ENCODE measurements at regions not wholly inside any gene's neighbourhood (a gene's known extent, or its start where the extent isn't known, plus 50 kb on each side); places are given as distances from the start of the nearest gene placed in this dataset.
"Not testable (repeated sequence)": the region's sequence is repeated elsewhere in the genome, so short reads cannot be mapped to it uniquely, and the experiment has no call there.

DNA sequence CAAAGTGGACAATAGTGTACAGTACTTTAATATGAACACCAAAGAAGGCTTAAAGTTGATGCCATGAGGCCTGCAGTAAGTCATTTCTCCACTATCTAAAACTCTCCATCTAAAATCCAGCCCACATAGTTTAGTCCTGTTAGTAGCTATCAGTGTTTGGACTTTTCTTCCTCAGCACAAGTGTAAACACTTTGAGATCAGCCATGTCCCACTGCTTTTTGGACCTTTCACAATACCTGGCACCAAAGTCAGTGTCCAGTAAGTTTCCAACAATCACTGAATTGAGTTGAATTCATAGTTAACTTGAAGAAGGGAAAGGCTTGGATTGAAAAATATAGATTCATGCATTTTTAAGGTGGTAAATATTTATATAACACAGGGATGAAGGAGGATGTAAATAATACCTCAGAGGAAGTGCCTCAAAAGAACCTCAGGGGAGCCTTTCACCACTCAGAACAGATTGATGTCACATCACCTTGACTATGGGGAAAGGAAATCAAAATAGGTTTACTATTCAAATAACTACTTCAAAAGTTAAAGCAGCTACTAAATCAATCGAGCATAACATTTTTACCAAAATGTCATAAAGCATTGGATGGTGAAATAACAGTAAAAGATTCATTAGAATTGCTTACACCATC, 76.7 kb downstream of the FTHL17 start:
- POLR2A ChIA-PET, result no interaction called here
- Mint-ChIP-seq H3K27me3 (no peaks in the 10 kb centered on the region), H3K4me3 (no peak overlapping the region), H3K9me3 (ENCODE audit: insufficient read depth) (no peaks in the 10 kb centered on the region), H3K27ac (no peak overlapping the region), H3K4me1 (no peaks in the 10 kb centered on the region)
- Histone ChIP-seq H3K9me3 (ENCODE audit: control extremely low read depth in 1 of 3, control insufficient read depth in 2 of 3, insufficient read depth in 1 of 3, low read length in 2 of 3) (no peaks in the 10 kb centered on the region), H3K4me2 (replicated peaks; ENCODE audit: low read depth, low read length, poor library complexity, severe bottlenecking) (no peak overlapping the region), H3K4me1 (ENCODE audit: control insufficient read depth in 2 of 2, insufficient read depth in 2 of 2, low read length in 2 of 2) (no peaks in the 10 kb centered on the region), H3K9ac (ENCODE audit: low read length) (no peak overlapping the region), H2AFZ (ENCODE audit: insufficient read depth, low read depth, low read length, poor library complexity, severe bottlenecking) (no peak overlapping the region), H3K79me2 (ENCODE audit: control insufficient read depth, insufficient read depth, low read length) (no peaks in the 10 kb centered on the region), H3K36me3 (replicated peaks in 1 of 2; ENCODE audit: control extremely low read depth in 1 of 2, control insufficient read depth in 1 of 2, extremely low read depth in 1 of 2, insufficient read depth in 2 of 2, low read length in 1 of 2) (no peaks in the 10 kb centered on the region), H4K20me1 (ENCODE audit: control insufficient read depth, insufficient read depth, low read length, poor library complexity, severe bottlenecking) (no peaks in the 10 kb centered on the region), H3K27ac (ENCODE audit: low read length in 2 of 2) (no peak overlapping the region), H3K4me3 (ENCODE audit: control extremely low read depth in 1 of 5, extremely low read depth in 1 of 5, insufficient read depth in 1 of 5, low read depth in 2 of 5, low read length in 4 of 5) (no peak overlapping the region), H3K27me3 (replicated peaks in 1 of 4; ENCODE audit: control extremely low read depth in 1 of 4, control insufficient read depth in 3 of 4, insufficient read depth in 4 of 4, low read length in 3 of 4) (no peaks in the 10 kb centered on the region)
- ATAC-seq (ENCODE audit: low read depth), result no peak
- WGBS (ENCODE audit: insufficient coverage), result no CpG with 5 or more reads among the region's 1 CpG
- no peak for DNase-seq
- intact Hi-C loops (cut with micrococcal nuclease), result no loop called here
- no peak for TF ChIP-seq EZH2 (IDR thresholded peaks at IDR 0.05; ENCODE audit: borderline replicate concordance, insufficient read depth, low read depth, low read length, poor library complexity, severe bottlenecking)
- TF ChIP-seq, protein P1, sequence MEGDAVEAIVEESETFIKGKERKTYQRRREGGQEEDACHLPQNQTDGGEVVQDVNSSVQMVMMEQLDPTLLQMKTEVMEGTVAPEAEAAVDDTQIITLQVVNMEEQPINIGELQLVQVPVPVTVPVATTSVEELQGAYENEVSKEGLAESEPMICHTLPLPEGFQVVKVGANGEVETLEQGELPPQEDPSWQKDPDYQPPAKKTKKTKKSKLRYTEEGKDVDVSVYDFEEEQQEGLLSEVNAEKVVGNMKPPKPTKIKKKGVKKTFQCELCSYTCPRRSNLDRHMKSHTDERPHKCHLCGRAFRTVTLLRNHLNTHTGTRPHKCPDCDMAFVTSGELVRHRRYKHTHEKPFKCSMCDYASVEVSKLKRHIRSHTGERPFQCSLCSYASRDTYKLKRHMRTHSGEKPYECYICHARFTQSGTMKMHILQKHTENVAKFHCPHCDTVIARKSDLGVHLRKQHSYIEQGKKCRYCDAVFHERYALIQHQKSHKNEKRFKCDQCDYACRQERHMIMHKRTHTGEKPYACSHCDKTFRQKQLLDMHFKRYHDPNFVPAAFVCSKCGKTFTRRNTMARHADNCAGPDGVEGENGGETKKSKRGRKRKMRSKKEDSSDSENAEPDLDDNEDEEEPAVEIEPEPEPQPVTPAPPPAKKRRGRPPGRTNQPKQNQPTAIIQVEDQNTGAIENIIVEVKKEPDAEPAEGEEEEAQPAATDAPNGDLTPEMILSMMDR (IDR thresholded peaks at IDR 0.05), result no peak
- CTCF ChIA-PET, result no interaction called here

DNA sequence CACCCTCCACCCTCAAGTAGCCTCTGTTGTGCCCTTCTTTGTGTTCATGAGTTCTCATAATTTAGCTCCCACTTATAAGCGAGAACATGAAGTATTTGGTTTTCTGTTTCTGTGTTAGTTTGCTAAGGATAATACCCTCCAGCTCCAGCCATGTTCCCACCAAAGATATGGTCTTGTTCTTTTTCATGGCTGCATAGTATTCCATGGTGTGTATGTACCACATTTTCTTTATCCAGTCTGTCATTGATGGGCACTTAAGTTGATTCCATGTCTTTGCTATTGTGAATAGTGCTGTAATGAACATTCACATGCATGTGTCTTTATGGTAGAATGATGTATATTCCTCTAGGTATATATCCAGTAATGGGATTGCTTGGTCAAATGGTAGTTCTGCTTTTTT, 77.8 kb downstream of the FTHL17 start:
- H3K4me1 Mint-ChIP-seq, result not testable (repeated sequence)
- whole genome bisulfite sequencing (ENCODE audit: insufficient coverage), result no CpG with 5 or more reads among the region's 1 CpG

More for the DNA sequence above, 77.8 kb downstream of the FTHL17 start:
- ATAC-seq (ENCODE audit: low read depth); H4K20me1 ChIP-seq (ENCODE audit: control insufficient read depth, insufficient read depth, low read length, poor library complexity, severe bottlenecking); CTCF ChIA-PET; DNase-seq; POLR2A ChIA-PET; H3K27me3 ChIP-seq (replicated peaks in 1 of 4; ENCODE audit: control extremely low read depth in 1 of 4, control insufficient read depth in 3 of 4, insufficient read depth in 4 of 4, low read length in 3 of 4); H2AFZ ChIP-seq (ENCODE audit: insufficient read depth, low read depth, low read length, poor library complexity, severe bottlenecking); intact Hi-C loops (cut with micrococcal nuclease); H3K9ac ChIP-seq (ENCODE audit: low read length); H3K27me3 Mint-ChIP-seq; H3K36me3 ChIP-seq (replicated peaks in 1 of 2; ENCODE audit: control extremely low read depth in 1 of 2, control insufficient read depth in 1 of 2, extremely low read depth in 1 of 2, insufficient read depth in 2 of 2, low read length in 1 of 2); H3K4me1 ChIP-seq (ENCODE audit: control insufficient read depth in 2 of 2, insufficient read depth in 2 of 2, low read length in 2 of 2); H3K4me3 ChIP-seq (ENCODE audit: control extremely low read depth in 1 of 5, extremely low read depth in 1 of 5, insufficient read depth in 1 of 5, low read depth in 2 of 5, low read length in 4 of 5); H3K9me3 ChIP-seq (ENCODE audit: control extremely low read depth in 1 of 3, control insufficient read depth in 2 of 3, insufficient read depth in 1 of 3, low read length in 2 of 3); H3K4me2 ChIP-seq (replicated peaks; ENCODE audit: low read depth, low read length, poor library complexity, severe bottlenecking); H3K4me3 Mint-ChIP-seq; H3K27ac ChIP-seq (ENCODE audit: low read length in 2 of 2); H3K27ac Mint-ChIP-seq; H3K79me2 ChIP-seq (ENCODE audit: control insufficient read depth, insufficient read depth, low read length); H3K9me3 Mint-ChIP-seq (ENCODE audit: insufficient read depth): not testable (repeated sequence)
